HepG2 (cell line): ENCODE measurements at regions not wholly inside any gene's neighbourhood (a gene's known extent, or its start where the extent isn't known, plus 50 kb on each side); places are given as distances from the start of the nearest gene placed in this dataset.

Experiments
- ATF1 ChIP-seq: IDR thresholded peaks from 2 replicates; pipeline ENCODE4 v1.6.1; 2016; ENCODE audit warnings: mild to moderate bottlenecking, control low read depth
- ERF ChIP-seq: IDR thresholded peaks from 2 replicates; pipeline ENCODE4 v1.6.1; 2018; ENCODE audit warnings: missing biosample characterization, missing genetic modification reagents
- IKZF1 ChIP-seq: fragments of 450-650 bp; IDR thresholded peaks from 2 replicates; pipeline ENCODE4 v1.7.1; 2016
- NR2C2 ChIP-seq: sonication (generic); formaldehyde crosslinking; IDR thresholded peaks from 2 replicates; pipeline ENCODE4 v1.4.0; 2020; ENCODE audit warnings: missing genetic modification reagents, mild to moderate bottlenecking, moderate library complexity, borderline replicate concordance
- PHF20 ChIP-seq: sonication (generic); formaldehyde crosslinking; IDR thresholded peaks from 2 replicates; pipeline ENCODE4 v1.5.0; 2020; ENCODE audit warnings: mild to moderate bottlenecking, missing genetic modification reagents
- RBAK ChIP-seq: sonication (generic); formaldehyde crosslinking; IDR thresholded peaks from 2 replicates; pipeline ENCODE4 v1.5.1; 2020; ENCODE audit warnings: mild to moderate bottlenecking, missing genetic modification reagents
- SMC3 ChIP-seq: IDR thresholded peaks from 2 replicates; pipeline ENCODE4 v1.6.1; 2011; ENCODE audit warnings: low read length, improper control_type of control experiment
- ZBTB8A ChIP-seq: sonication (generic); formaldehyde crosslinking; IDR thresholded peaks from 2 replicates; pipeline ENCODE4 v1.4.0; 2020; ENCODE audit warnings: mild to moderate bottlenecking, low read depth, missing genetic modification reagents, borderline replicate concordance
- ZNF138 ChIP-seq: sonication (generic); formaldehyde crosslinking; IDR thresholded peaks from 2 replicates; pipeline ENCODE4 v1.5.0; 2020; ENCODE audit warnings: mild to moderate bottlenecking, low read depth, missing genetic modification reagents
- ZNF274 ChIP-seq: sonication (generic); formaldehyde crosslinking; IDR thresholded peaks from 2 replicates; pipeline ENCODE4 v1.5.1; 2020; ENCODE audit warnings: mild to moderate bottlenecking, missing genetic modification reagents
- TF ChIP-seq, protein P1 (sequence below): sonication (generic); formaldehyde crosslinking; IDR thresholded peaks from 2 replicates; pipeline ENCODE4 v1.5.0; 2020; ENCODE audit warnings: mild to moderate bottlenecking, missing genetic modification reagents, moderate library complexity

DNA sequence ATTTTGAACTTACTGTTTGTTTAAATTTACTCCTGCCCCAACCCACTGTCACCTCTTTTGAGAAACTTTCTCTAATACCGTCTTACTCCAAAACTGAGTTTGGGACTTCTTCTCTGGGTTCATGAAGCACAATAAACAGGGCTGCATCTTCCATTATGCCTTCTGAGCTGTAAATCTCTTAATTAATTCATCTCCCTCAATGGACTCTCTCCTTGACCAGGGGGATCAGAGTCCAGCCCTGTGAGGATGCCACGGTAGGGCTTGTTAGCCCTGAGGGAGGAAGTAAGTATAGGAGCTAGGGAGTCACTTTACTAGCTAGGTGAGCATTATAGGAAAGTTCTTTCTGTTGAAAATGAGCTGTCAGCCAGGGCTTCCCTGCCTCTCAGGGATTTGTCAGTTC is 299.3 kb upstream of the SATB1 start:
- TF ChIP-seq, protein P1, sequence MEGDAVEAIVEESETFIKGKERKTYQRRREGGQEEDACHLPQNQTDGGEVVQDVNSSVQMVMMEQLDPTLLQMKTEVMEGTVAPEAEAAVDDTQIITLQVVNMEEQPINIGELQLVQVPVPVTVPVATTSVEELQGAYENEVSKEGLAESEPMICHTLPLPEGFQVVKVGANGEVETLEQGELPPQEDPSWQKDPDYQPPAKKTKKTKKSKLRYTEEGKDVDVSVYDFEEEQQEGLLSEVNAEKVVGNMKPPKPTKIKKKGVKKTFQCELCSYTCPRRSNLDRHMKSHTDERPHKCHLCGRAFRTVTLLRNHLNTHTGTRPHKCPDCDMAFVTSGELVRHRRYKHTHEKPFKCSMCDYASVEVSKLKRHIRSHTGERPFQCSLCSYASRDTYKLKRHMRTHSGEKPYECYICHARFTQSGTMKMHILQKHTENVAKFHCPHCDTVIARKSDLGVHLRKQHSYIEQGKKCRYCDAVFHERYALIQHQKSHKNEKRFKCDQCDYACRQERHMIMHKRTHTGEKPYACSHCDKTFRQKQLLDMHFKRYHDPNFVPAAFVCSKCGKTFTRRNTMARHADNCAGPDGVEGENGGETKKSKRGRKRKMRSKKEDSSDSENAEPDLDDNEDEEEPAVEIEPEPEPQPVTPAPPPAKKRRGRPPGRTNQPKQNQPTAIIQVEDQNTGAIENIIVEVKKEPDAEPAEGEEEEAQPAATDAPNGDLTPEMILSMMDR (CRISPR knock-in tag): no peak
- no peak for TF ChIP-seq RBAK (CRISPR knock-in tag)
- TF ChIP-seq IKZF1: no peak
- no peak for TF ChIP-seq ZNF274 (CRISPR knock-in tag)
- TF ChIP-seq PHF20: no peak
- no peak for TF ChIP-seq ZBTB8A (CRISPR knock-in tag)
- no peak for TF ChIP-seq ERF (CRISPR knock-in tag)
- TF ChIP-seq SMC3: no peak
- no peak for TF ChIP-seq ZNF138 (CRISPR knock-in tag)
- no peak for TF ChIP-seq ATF1 (CRISPR knock-in tag)
- TF ChIP-seq NR2C2 (CRISPR knock-in tag): no peak
